NOMO-1 treated with dmso at 0.1 percent for 144 hours (cell line): ENCODE measurements at regions not wholly inside any gene's neighbourhood (a gene's known extent, or its start where the extent isn't known, plus 50 kb on each side); places are given as distances from the start of the nearest gene placed in this dataset.
"Not testable (repeated sequence)": the region's sequence is repeated elsewhere in the genome, so short reads cannot be mapped to it uniquely, and the experiment has no call there.

Experiments used
- DNase-seq: peaks from one replicate; lab custom pipeline; 2025; ENCODE audit not compliant: unreplicated experiment; lab: John Stamatoyannopoulos, UW

GRCh38 chr6:67462725-67463124 is 1172.4 kb upstream of the ADGRB3 start:
- not testable (repeated sequence) for DNase-seq

- no peak for DNase-seq
Measured at GRCh38 chr6:67459556-67459955, 1175.5 kb upstream of the ADGRB3 start.

- DNase-seq: no peak
Measured at GRCh38 chr6:67458265-67458664, 1176.8 kb upstream of the ADGRB3 start.

- DNase-seq: no peak
Measured at GRCh38 chr6:67451874-67452273, 1183.2 kb upstream of the ADGRB3 start.

GRCh38 chr6:67450641-67451040 is 1184.4 kb upstream of the ADGRB3 start:
- DNase-seq: no peak

GRCh38 chr6:67449602-67450001 is 1185.5 kb upstream of the ADGRB3 start:
- no peak for DNase-seq

- DNase-seq: peak; percentile 62
Measured at GRCh38 chr6:67433124-67433523, 1202.0 kb upstream of the ADGRB3 start.

GRCh38 chr6:67431076-67431475 is 1204.0 kb upstream of the ADGRB3 start:
- DNase-seq: no peak

GRCh38 chr6:67426686-67427085 is 1208.4 kb upstream of the ADGRB3 start:
- not testable (repeated sequence) for DNase-seq

GRCh38 chr6:67412035-67412434 is 1223.0 kb upstream of the ADGRB3 start:
- no peak for DNase-seq

GRCh38 chr6:67411036-67411435 is 1224.0 kb upstream of the ADGRB3 start:
- no peak for DNase-seq

GRCh38 chr6:67394254-67394653 is 1240.8 kb upstream of the ADGRB3 start:
- DNase-seq: no peak

- DNase-seq: no peak
Measured at GRCh38 chr6:67393356-67393755, 1241.7 kb upstream of the ADGRB3 start.

GRCh38 chr6:67391955-67392354 is 1243.1 kb upstream of the ADGRB3 start:
- no peak for DNase-seq

GRCh38 chr6:67369679-67370078 is 1265.4 kb upstream of the ADGRB3 start:
- no peak for DNase-seq

- DNase-seq: no peak
Measured at GRCh38 chr6:67362976-67363375, 1272.1 kb upstream of the ADGRB3 start.

- no peak for DNase-seq
Measured at GRCh38 chr6:67361264-67361663, 1273.8 kb upstream of the ADGRB3 start.

- no peak for DNase-seq
Measured at GRCh38 chr6:67358241-67358640, 1276.8 kb upstream of the ADGRB3 start.

- DNase-seq: no peak
Measured at GRCh38 chr6:67353861-67354260, 1281.2 kb upstream of the ADGRB3 start.

GRCh38 chr6:67352717-67353116 is 1282.4 kb upstream of the ADGRB3 start:
- DNase-seq: no peak

GRCh38 chr6:67350729-67351128 is 1284.4 kb upstream of the ADGRB3 start:
- DNase-seq: no peak

GRCh38 chr6:67345946-67346345 is 1289.1 kb upstream of the ADGRB3 start:
- DNase-seq: no peak

GRCh38 chr6:67336014-67336413 is 1299.1 kb upstream of the ADGRB3 start:
- no peak for DNase-seq

GRCh38 chr6:67331304-67331703 is 1303.8 kb upstream of the ADGRB3 start:
- no peak for DNase-seq
